ENCODE measurements at regions not wholly inside any gene's neighbourhood (a gene's known extent, or its start where the extent isn't known, plus 50 kb on each side); places are given as distances from the start of the nearest gene placed in this dataset.

DNA sequence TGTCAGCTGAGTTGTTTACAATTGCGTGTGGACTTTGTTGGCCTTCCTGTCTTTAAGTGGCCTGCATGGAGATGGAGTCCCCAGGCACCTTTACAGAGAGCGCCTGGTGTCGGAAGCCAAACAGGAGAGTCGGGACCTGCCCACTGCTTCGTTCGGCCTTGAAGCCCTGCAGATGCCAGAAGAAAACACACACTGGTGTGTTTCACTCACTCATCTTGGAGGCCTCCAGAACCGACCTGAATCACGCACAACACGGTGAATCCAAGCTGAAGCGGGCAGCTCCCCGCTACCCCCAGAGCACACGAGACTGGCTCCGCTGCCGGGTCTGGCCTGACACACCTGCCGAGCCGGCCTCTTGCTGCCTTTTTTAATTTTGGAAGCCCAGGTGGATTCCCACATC is 419.4 kb upstream of the IRX4 start:
- no peak overlapping the region for H3K4me2 ChIP-seq
- Mint-ChIP-seq H3K36me3 (ENCODE audit: low read depth) (no peaks in the 10 kb centered on the region), H3K4me3 (no peak overlapping the region), H3K27me3 (ENCODE audit: insufficient read depth, low read depth, poor library complexity) (peaks cover 8% of the 10 kb centered on the region), H3K9me3 (no peaks in the 10 kb centered on the region), H3K27ac (no peak overlapping the region), H3K4me1 (peaks cover 31% of the 10 kb centered on the region)
- H3K4me3 ChIP-seq: no peak overlapping the region
- no peak overlapping the region for H2AFZ ChIP-seq
- no peaks in the 10 kb centered on the region for H3K36me3 ChIP-seq (ENCODE audit: insufficient read depth)
- H3K27ac ChIP-seq (ENCODE audit: low read depth): no peak overlapping the region
- no peak for DNase-seq (ENCODE audit: low spot score)
- TF ChIP-seq POLR2AphosphoS5 (IDR thresholded peaks at IDR 0.05; ENCODE audit: low read depth): no peak
- no peak for TF ChIP-seq JUNB (IDR thresholded peaks at IDR 0.05; ENCODE audit: unreplicated experiment)
- TF ChIP-seq, protein P1, sequence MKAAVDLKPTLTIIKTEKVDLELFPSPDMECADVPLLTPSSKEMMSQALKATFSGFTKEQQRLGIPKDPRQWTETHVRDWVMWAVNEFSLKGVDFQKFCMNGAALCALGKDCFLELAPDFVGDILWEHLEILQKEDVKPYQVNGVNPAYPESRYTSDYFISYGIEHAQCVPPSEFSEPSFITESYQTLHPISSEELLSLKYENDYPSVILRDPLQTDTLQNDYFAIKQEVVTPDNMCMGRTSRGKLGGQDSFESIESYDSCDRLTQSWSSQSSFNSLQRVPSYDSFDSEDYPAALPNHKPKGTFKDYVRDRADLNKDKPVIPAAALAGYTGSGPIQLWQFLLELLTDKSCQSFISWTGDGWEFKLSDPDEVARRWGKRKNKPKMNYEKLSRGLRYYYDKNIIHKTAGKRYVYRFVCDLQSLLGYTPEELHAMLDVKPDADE (IDR thresholded peaks at IDR 0.05): no peak
- TF ChIP-seq EZH2 (IDR thresholded peaks at IDR 0.05; ENCODE audit: low read depth, unreplicated experiment): no peak
- no peak for TF ChIP-seq NANOG (IDR thresholded peaks at IDR 0.05; ENCODE audit: borderline replicate concordance)
- TF ChIP-seq, protein P2, sequence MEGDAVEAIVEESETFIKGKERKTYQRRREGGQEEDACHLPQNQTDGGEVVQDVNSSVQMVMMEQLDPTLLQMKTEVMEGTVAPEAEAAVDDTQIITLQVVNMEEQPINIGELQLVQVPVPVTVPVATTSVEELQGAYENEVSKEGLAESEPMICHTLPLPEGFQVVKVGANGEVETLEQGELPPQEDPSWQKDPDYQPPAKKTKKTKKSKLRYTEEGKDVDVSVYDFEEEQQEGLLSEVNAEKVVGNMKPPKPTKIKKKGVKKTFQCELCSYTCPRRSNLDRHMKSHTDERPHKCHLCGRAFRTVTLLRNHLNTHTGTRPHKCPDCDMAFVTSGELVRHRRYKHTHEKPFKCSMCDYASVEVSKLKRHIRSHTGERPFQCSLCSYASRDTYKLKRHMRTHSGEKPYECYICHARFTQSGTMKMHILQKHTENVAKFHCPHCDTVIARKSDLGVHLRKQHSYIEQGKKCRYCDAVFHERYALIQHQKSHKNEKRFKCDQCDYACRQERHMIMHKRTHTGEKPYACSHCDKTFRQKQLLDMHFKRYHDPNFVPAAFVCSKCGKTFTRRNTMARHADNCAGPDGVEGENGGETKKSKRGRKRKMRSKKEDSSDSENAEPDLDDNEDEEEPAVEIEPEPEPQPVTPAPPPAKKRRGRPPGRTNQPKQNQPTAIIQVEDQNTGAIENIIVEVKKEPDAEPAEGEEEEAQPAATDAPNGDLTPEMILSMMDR (conservative IDR thresholded peaks at IDR 0.05; ENCODE audit: low read depth in 2 of 2): no peak
- no peak for TF ChIP-seq CREB1 (CRISPR knock-in tag; IDR thresholded peaks at IDR 0.05; ENCODE audit: low read depth)
- TF ChIP-seq, protein P3, sequence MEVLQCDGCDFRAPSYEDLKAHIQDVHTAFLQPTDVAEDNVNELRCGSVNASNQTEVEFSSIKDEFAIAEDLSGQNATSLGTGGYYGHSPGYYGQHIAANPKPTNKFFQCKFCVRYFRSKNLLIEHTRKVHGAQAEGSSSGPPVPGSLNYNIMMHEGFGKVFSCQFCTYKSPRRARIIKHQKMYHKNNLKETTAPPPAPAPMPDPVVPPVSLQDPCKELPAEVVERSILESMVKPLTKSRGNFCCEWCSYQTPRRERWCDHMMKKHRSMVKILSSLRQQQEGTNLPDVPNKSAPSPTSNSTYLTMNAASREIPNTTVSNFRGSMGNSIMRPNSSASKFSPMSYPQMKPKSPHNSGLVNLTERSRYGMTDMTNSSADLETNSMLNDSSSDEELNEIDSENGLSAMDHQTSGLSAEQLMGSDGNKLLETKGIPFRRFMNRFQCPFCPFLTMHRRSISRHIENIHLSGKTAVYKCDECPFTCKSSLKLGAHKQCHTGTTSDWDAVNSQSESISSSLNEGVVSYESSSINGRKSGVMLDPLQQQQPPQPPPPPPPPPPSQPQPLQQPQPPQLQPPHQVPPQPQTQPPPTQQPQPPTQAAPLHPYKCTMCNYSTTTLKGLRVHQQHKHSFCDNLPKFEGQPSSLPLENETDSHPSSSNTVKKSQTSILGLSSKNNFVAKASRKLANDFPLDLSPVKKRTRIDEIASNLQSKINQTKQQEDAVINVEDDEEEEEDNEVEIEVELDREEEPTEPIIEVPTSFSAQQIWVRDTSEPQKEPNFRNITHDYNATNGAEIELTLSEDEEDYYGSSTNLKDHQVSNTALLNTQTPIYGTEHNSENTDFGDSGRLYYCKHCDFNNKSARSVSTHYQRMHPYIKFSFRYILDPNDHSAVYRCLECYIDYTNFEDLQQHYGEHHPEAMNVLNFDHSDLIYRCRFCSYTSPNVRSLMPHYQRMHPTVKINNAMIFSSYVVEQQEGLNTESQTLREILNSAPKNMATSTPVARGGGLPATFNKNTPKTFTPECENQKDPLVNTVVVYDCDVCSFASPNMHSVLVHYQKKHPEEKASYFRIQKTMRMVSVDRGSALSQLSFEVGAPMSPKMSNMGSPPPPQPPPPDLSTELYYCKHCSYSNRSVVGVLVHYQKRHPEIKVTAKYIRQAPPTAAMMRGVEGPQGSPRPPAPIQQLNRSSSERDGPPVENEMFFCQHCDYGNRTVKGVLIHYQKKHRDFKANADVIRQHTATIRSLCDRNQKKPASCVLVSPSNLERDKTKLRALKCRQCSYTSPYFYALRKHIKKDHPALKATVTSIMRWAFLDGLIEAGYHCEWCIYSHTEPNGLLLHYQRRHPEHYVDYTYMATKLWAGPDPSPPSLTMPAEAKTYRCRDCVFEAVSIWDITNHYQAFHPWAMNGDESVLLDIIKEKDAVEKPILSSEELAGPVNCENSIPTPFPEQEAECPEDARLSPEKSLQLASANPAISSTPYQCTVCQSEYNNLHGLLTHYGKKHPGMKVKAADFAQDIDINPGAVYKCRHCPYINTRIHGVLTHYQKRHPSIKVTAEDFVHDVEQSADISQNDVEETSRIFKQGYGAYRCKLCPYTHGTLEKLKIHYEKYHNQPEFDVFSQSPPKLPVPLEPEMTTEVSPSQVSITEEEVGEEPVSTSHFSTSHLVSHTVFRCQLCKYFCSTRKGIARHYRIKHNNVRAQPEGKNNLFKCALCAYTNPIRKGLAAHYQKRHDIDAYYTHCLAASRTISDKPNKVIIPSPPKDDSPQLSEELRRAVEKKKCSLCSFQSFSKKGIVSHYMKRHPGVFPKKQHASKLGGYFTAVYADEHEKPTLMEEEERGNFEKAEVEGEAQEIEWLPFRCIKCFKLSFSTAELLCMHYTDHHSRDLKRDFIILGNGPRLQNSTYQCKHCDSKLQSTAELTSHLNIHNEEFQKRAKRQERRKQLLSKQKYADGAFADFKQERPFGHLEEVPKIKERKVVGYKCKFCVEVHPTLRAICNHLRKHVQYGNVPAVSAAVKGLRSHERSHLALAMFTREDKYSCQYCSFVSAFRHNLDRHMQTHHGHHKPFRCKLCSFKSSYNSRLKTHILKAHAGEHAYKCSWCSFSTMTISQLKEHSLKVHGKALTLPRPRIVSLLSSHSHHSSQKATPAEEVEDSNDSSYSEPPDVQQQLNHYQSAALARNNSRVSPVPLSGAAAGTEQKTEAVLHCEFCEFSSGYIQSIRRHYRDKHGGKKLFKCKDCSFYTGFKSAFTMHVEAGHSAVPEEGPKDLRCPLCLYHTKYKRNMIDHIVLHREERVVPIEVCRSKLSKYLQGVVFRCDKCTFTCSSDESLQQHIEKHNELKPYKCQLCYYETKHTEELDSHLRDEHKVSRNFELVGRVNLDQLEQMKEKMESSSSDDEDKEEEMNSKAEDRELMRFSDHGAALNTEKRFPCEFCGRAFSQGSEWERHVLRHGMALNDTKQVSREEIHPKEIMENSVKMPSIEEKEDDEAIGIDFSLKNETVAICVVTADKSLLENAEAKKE (CRISPR knock-in tag; IDR thresholded peaks at IDR 0.05): no peak
- no peak for TF ChIP-seq STAT1 (IDR thresholded peaks at IDR 0.05; ENCODE audit: unreplicated experiment)
- TF ChIP-seq, protein P4, sequence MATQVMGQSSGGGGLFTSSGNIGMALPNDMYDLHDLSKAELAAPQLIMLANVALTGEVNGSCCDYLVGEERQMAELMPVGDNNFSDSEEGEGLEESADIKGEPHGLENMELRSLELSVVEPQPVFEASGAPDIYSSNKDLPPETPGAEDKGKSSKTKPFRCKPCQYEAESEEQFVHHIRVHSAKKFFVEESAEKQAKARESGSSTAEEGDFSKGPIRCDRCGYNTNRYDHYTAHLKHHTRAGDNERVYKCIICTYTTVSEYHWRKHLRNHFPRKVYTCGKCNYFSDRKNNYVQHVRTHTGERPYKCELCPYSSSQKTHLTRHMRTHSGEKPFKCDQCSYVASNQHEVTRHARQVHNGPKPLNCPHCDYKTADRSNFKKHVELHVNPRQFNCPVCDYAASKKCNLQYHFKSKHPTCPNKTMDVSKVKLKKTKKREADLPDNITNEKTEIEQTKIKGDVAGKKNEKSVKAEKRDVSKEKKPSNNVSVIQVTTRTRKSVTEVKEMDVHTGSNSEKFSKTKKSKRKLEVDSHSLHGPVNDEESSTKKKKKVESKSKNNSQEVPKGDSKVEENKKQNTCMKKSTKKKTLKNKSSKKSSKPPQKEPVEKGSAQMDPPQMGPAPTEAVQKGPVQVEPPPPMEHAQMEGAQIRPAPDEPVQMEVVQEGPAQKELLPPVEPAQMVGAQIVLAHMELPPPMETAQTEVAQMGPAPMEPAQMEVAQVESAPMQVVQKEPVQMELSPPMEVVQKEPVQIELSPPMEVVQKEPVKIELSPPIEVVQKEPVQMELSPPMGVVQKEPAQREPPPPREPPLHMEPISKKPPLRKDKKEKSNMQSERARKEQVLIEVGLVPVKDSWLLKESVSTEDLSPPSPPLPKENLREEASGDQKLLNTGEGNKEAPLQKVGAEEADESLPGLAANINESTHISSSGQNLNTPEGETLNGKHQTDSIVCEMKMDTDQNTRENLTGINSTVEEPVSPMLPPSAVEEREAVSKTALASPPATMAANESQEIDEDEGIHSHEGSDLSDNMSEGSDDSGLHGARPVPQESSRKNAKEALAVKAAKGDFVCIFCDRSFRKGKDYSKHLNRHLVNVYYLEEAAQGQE (IDR thresholded peaks at IDR 0.05; ENCODE audit: unreplicated experiment): no peak
- no peak for TF ChIP-seq EZH2phosphoT487 (IDR thresholded peaks at IDR 0.05; ENCODE audit: unreplicated experiment)
- no peak for TF ChIP-seq ZNF331 (CRISPR knock-in tag; IDR thresholded peaks at IDR 0.05; ENCODE audit: low read depth)
- TF ChIP-seq ZNF114 (CRISPR knock-in tag; IDR thresholded peaks at IDR 0.05): no peak
- no peaks in the 10 kb centered on the region for H3F3A ChIP-seq (replicated peaks; ENCODE audit: low read depth)
- H4K20me1 ChIP-seq (replicated peaks; ENCODE audit: insufficient read depth): no peaks in the 10 kb centered on the region
- peaks cover 5% of the 10 kb centered on the region; the same call in 1 of the 2 replicates for H3K9me2 ChIP-seq (ENCODE audit: insufficient read depth)
- H3K27me3 ChIP-seq (ENCODE audit: insufficient read depth): no peaks in the 10 kb centered on the region
- H3K79me2 ChIP-seq (replicated peaks; ENCODE audit: insufficient read depth): no peaks in the 10 kb centered on the region
- no peaks in the 10 kb centered on the region for H3K4me1 ChIP-seq (ENCODE audit: insufficient read depth)
- ATAC-seq: no peak

Data from GM23338 (cell line).